ENCODE measurements at regions not wholly inside any gene's neighbourhood (a gene's known extent, or its start where the extent isn't known, plus 50 kb on each side); places are given as distances from the start of the nearest gene placed in this dataset. TPM values are rescaled to one million over a fixed set of nuclear protein-coding genes. Genes with fewer than 3 reads are reported as not detected.

- Mint-ChIP-seq H3K4me1 (ENCODE audit: low read depth) (peaks cover 10% of the 10 kb centered on the region), H3K9me3 (ENCODE audit: low read depth) (peaks cover 2% of the 10 kb centered on the region), H3K4me3 (ENCODE audit: low read depth) (no peak overlapping the region), H3K36me3 (ENCODE audit: insufficient read depth) (no peaks in the 10 kb centered on the region), H3K27me3 (no peaks in the 10 kb centered on the region), H3K27ac (no peak overlapping the region)
- TF ChIP-seq, protein P1, sequence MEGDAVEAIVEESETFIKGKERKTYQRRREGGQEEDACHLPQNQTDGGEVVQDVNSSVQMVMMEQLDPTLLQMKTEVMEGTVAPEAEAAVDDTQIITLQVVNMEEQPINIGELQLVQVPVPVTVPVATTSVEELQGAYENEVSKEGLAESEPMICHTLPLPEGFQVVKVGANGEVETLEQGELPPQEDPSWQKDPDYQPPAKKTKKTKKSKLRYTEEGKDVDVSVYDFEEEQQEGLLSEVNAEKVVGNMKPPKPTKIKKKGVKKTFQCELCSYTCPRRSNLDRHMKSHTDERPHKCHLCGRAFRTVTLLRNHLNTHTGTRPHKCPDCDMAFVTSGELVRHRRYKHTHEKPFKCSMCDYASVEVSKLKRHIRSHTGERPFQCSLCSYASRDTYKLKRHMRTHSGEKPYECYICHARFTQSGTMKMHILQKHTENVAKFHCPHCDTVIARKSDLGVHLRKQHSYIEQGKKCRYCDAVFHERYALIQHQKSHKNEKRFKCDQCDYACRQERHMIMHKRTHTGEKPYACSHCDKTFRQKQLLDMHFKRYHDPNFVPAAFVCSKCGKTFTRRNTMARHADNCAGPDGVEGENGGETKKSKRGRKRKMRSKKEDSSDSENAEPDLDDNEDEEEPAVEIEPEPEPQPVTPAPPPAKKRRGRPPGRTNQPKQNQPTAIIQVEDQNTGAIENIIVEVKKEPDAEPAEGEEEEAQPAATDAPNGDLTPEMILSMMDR (IDR thresholded peaks at IDR 0.05; ENCODE audit: unreplicated experiment), result no peak
- no peak for DNase-seq (ENCODE audit: low spot score, unreplicated experiment)
Measured at GRCh38 chr5:96016216-96016615, 54.6 kb upstream of the ELL2 start.

- no peak overlapping the region for H3K27ac Mint-ChIP-seq
- no peak overlapping the region for H3K4me3 Mint-ChIP-seq (ENCODE audit: low read depth)
- TF ChIP-seq, protein P1 (IDR thresholded peaks at IDR 0.05; ENCODE audit: unreplicated experiment), result no peak
Measured at GRCh38 chr5:96015709-96016108, 54.1 kb upstream of the ELL2 start.

GRCh38 chr5:96014395-96014794 is 52.7 kb upstream of the ELL2 start:
- no peak for DNase-seq (ENCODE audit: low spot score, unreplicated experiment)
- H3K36me3 Mint-ChIP-seq (ENCODE audit: insufficient read depth), result no peaks in the 10 kb centered on the region
- peaks cover 6% of the 10 kb centered on the region for H3K9me3 Mint-ChIP-seq (ENCODE audit: low read depth)
- H3K27me3 Mint-ChIP-seq, result no peaks in the 10 kb centered on the region
- H3K4me3 Mint-ChIP-seq (ENCODE audit: low read depth), result no peak overlapping the region
- TF ChIP-seq, protein P1 (IDR thresholded peaks at IDR 0.05; ENCODE audit: unreplicated experiment), result no peak
- peaks cover 10% of the 10 kb centered on the region for H3K4me1 Mint-ChIP-seq (ENCODE audit: low read depth)
- H3K27ac Mint-ChIP-seq, result no peak overlapping the region

More at GRCh38 chr5:96015709-96016108, 54.1 kb upstream of the ELL2 start:
- Mint-ChIP-seq H3K27me3 (no peaks in the 10 kb centered on the region), H3K4me1 (ENCODE audit: low read depth) (peaks cover 10% of the 10 kb centered on the region), H3K9me3 (ENCODE audit: low read depth) (peaks cover 2% of the 10 kb centered on the region), H3K36me3 (ENCODE audit: insufficient read depth) (no peaks in the 10 kb centered on the region)
- DNase-seq (ENCODE audit: low spot score, unreplicated experiment), result no peak

GRCh38 chr5:96013254-96013653 is 51.6 kb upstream of the ELL2 start:
- Mint-ChIP-seq H3K9me3 (ENCODE audit: low read depth) (peaks cover 6% of the 10 kb centered on the region), H3K4me3 (ENCODE audit: low read depth) (no peak overlapping the region), H3K27ac (no peak overlapping the region), H3K36me3 (ENCODE audit: insufficient read depth) (no peaks in the 10 kb centered on the region), H3K4me1 (ENCODE audit: low read depth) (peaks cover 10% of the 10 kb centered on the region), H3K27me3 (no peaks in the 10 kb centered on the region)
- no peak for DNase-seq (ENCODE audit: low spot score, unreplicated experiment)
- TF ChIP-seq, protein P1 (IDR thresholded peaks at IDR 0.05; ENCODE audit: unreplicated experiment), result no peak

- no peak overlapping the region for H3K4me3 Mint-ChIP-seq (ENCODE audit: low read depth)
- no peak overlapping the region for H3K27ac Mint-ChIP-seq
- DNase-seq (ENCODE audit: low spot score, unreplicated experiment), result no peak
- TF ChIP-seq, protein P1 (IDR thresholded peaks at IDR 0.05; ENCODE audit: unreplicated experiment), result no peak
- no peaks in the 10 kb centered on the region for H3K27me3 Mint-ChIP-seq
- no peaks in the 10 kb centered on the region for H3K36me3 Mint-ChIP-seq (ENCODE audit: insufficient read depth)
- peaks cover 6% of the 10 kb centered on the region for H3K9me3 Mint-ChIP-seq (ENCODE audit: low read depth)
- H3K4me1 Mint-ChIP-seq (ENCODE audit: low read depth), result peaks cover 8% of the 10 kb centered on the region
Measured at GRCh38 chr5:96012399-96012798, 50.7 kb upstream of the ELL2 start.

Small RNA genes in the stretch of these regions (microRNA-seq; reads per million reads assigned to microRNA genes)
- not detected for gene MIR583 (ENCODE audit: borderline number of aligned reads, unreplicated experiment)
